A549 (cell line): ENCODE measurements at regions not wholly inside any gene's neighbourhood (a gene's known extent, or its start where the extent isn't known, plus 50 kb on each side); places are given as distances from the start of the nearest gene placed in this dataset.

Experiments used
- ATAC-seq, 2 experiments: fragments of 200-7000 bp in 1 of 2; fragments of >200 bp in 1 of 2; cut with Nextera tagmentation in 1 of 2; cut with Tn5 transposase in 1 of 2; 3 replicates each; pipeline versions ENCODE4 v1.8.0 to v1.9.1; 2018 to 2020; ENCODE audit warnings: mild to moderate bottlenecking in 1 of 2, moderate library complexity in 1 of 2
- CTCF ChIA-PET: fragments of 300-600 bp; sonication (Branson Sonifier 250); formaldehyde crosslinking; extraction: SDS; loops from one replicate; lab custom pipeline; 2021; ENCODE audit warnings: antibody characterized with exemption, inconsistent platforms; lab: Yijun Ruan, JAX
- POLR2A ChIA-PET: fragments of 350-600 bp; formaldehyde crosslinking; extraction: SDS; loops from one replicate; lab custom pipeline; 2021; ENCODE audit warnings: antibody characterized with exemption, inconsistent platforms; lab: Yijun Ruan, JAX
- DNase-seq, 2 experiments: peaks; one replicate each; pipeline versions ENCODE4 v3.0.0 to v3.0.0-alpha.2; 2011 to 2016; ENCODE audit warnings: low read depth in 1 of 2, low spot score in 1 of 2
- FAIRE-seq: peaks from 2 replicates; lab custom pipeline; 2011; peaks lifted over from hg19 to GRCh38; lab: Jason Lieb, UNC
- H3K27ac ChIP-seq, 2 experiments: fragments of >200 bp; sonication (Bioruptor Twin); formaldehyde crosslinking; 3 replicates each; pipeline ENCODE4 v1.5.1; 2016 to 2017
- H3K4me1 ChIP-seq: fragments of >200 bp; sonication (Bioruptor Twin); formaldehyde crosslinking; 3 replicates; pipeline ENCODE4 v1.6.1; 2016
- H3K4me2 ChIP-seq: fragments of >200 bp; sonication (Bioruptor Twin); formaldehyde crosslinking; 3 replicates; pipeline ENCODE4 v1.6.1; 2016
- H3K4me3 ChIP-seq: fragments of >200 bp; sonication (Bioruptor Twin); formaldehyde crosslinking; 3 replicates; pipeline ENCODE4 v1.5.1; 2016
- H3K9me3 ChIP-seq: fragments of >200 bp; sonication (Bioruptor Twin); formaldehyde crosslinking; 3 replicates; pipeline ENCODE4 v1.6.1; 2016
- CBX2 ChIP-seq: fragments of 200-600 bp; sonication (generic); IDR thresholded peaks from 2 replicates; pipeline ENCODE4 v1.6.1; 2016; ENCODE audit warnings: low read depth, mild to moderate bottlenecking, borderline replicate concordance
- CBX8 ChIP-seq: fragments of 200-600 bp; sonication (generic); IDR thresholded peaks from 2 replicates; pipeline ENCODE4 v1.6.1; 2016
- CHD2 ChIP-seq: fragments of 150-350 bp; IDR thresholded peaks from 2 replicates; pipeline ENCODE4 v1.6.1; 2014; ENCODE audit warnings: low read length; ENCODE audit not compliant: partially characterized antibody
- EHF ChIP-seq: fragments of 250-450 bp; sonication (Bioruptor Pico); IDR thresholded peaks from 2 replicates; pipeline ENCODE4 v1.5.0; 2020; ENCODE audit warnings: mild to moderate bottlenecking
- ESRRA ChIP-seq: fragments of 150-350 bp; IDR thresholded peaks from 2 replicates; pipeline ENCODE4 v1.6.1; 2014; ENCODE audit warnings: mild to moderate bottlenecking, low read length, borderline replicate concordance
- GATA3 ChIP-seq: IDR thresholded peaks from 2 replicates; pipeline ENCODE4 v1.6.1; 2012; ENCODE audit warnings: borderline replicate concordance
- HDAC2 ChIP-seq: fragments of 200-600 bp; sonication (generic); IDR thresholded peaks from 2 replicates; pipeline ENCODE4 v1.6.1; 2016
- HOXB5 ChIP-seq: fragments of 250-450 bp; sonication (Bioruptor Pico); IDR thresholded peaks from 2 replicates; pipeline ENCODE4 v1.5.0; 2020; ENCODE audit warnings: mild to moderate bottlenecking, moderate library complexity
- JUN ChIP-seq, 2 experiments: fragments of >200 bp; sonication (Bioruptor Twin); formaldehyde crosslinking; IDR thresholded peaks; 2 replicates in 1 of 2; 3 replicates in 1 of 2; pipeline ENCODE4 v1.6.1; 2016 to 2017
- KDM1A ChIP-seq: fragments of 200-600 bp; sonication (generic); IDR thresholded peaks from 2 replicates; pipeline ENCODE4 v1.6.1; 2016; ENCODE audit warnings: low read depth, mild to moderate bottlenecking
- MAFK ChIP-seq: fragments of 450-650 bp; IDR thresholded peaks from 2 replicates; pipeline ENCODE4 v1.6.1; 2014; ENCODE audit not compliant: partially characterized antibody
- MAZ ChIP-seq: fragments of 150-350 bp; IDR thresholded peaks from 2 replicates; pipeline ENCODE4 v1.6.1; 2014; ENCODE audit warnings: antibody characterized with exemption, low read depth, low read length, borderline replicate concordance
- NFE2L2 ChIP-seq: fragments of 150-350 bp; conservative IDR thresholded peaks from 2 replicates; pipeline ENCODE4 v1.6.1; 2014; ENCODE audit warnings: low read length
- PBX3 ChIP-seq: IDR thresholded peaks from 2 replicates; pipeline ENCODE4 v1.6.1; 2012
- POLR2A ChIP-seq: IDR thresholded peaks from 2 replicates; pipeline ENCODE4 v1.6.1; 2012; ENCODE audit warnings: mild to moderate bottlenecking, low read length
- POLR2AphosphoS2 ChIP-seq: conservative IDR thresholded peaks from 2 replicates; pipeline ENCODE4 v1.6.1; 2012; ENCODE audit warnings: low read length, improper control_type of control experiment, inconsistent platforms
- RAD21 ChIP-seq, 2 experiments: fragments of >200 bp in 1 of 2; sonication (Bioruptor Twin) in 1 of 2; formaldehyde crosslinking in 1 of 2; IDR thresholded peaks in 1 of 2; conservative IDR thresholded peaks in 1 of 2; 2 replicates in 1 of 2; 3 replicates in 1 of 2; pipeline ENCODE4 v1.6.1; 2012 to 2018; ENCODE audit warnings: inconsistent platforms in 1 of 2
- REST ChIP-seq: fragments of 200-600 bp; sonication (generic); IDR thresholded peaks from 2 replicates; pipeline ENCODE4 v1.6.1; 2016; ENCODE audit warnings: antibody characterized with exemption, mild to moderate bottlenecking, moderate library complexity
- TFCP2L1 ChIP-seq: fragments of 250-450 bp; sonication (Bioruptor Pico); IDR thresholded peaks from 2 replicates; pipeline ENCODE4 v1.5.0; 2021; ENCODE audit warnings: mild to moderate bottlenecking
- USF2 ChIP-seq: fragments of 450-650 bp; IDR thresholded peaks from 2 replicates; pipeline ENCODE4 v1.6.1; 2014; ENCODE audit warnings: antibody characterized with exemption
- ZC3H11A ChIP-seq: fragments of 450-650 bp; IDR thresholded peaks from 2 replicates; pipeline ENCODE4 v1.6.1; 2014; ENCODE audit warnings: antibody characterized with exemption, mild to moderate bottlenecking
- ZNF302 ChIP-seq: fragments of 250-450 bp; sonication (Bioruptor Pico); IDR thresholded peaks from 2 replicates; pipeline ENCODE4 v1.9.0; 2021; ENCODE audit warnings: inconsistent platforms, mild to moderate bottlenecking, moderate library complexity
- WGBS: methylation state at CpG from one replicate; pipeline ENCODE4 v1.1.6; 2017; ENCODE audit errors: missing lambda C conversion rate; 5-methylcytosine and 5-hydroxymethylcytosine counted together
- TF ChIP-seq, protein P1 (sequence below): IDR thresholded peaks from 2 replicates; pipeline ENCODE4 v1.6.1; 2012; ENCODE audit warnings: low read depth, borderline replicate concordance
- TF ChIP-seq, protein P2 (sequence below): fragments of >200 bp; sonication (Bioruptor Twin); formaldehyde crosslinking; IDR thresholded peaks from 2 replicates; pipeline ENCODE4 v1.6.1; 2016
- TF ChIP-seq, protein P3 (sequence below): fragments of >200 bp; sonication (Bioruptor Twin); formaldehyde crosslinking; IDR thresholded peaks from 3 replicates; pipeline ENCODE4 v1.6.1; 2016

DNA sequence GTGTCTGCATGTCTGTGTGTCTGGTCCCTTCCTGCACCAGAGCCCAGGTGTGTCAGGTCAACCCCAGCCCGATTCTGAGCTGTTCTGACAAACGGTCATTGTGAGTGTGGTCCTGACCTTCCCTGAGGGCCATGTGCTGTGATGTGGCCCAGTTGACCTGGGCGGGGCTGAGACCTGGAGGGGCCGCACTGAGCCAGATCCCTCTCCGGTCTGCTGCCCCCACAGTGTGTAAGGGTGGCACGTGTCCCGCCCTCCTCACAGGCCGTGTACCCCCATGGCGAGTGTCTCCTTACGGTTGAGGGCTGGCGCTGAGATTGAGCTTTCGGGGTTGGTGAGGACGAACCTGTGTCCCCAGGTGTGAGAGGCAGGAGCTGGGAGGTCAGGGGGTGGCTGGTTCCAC is 136.5 kb downstream of the MRPL36 start:
- ATAC-seq (no peak), FAIRE-seq (no peak), DNase-seq (no peak)
- Histone ChIP-seq H3K27ac (no peak overlapping the region), H3K4me3 (no peak overlapping the region), H3K4me2 (no peak overlapping the region), H3K9me3 (no peaks in the 10 kb centered on the region), H3K4me1 (peaks cover 4% of the 10 kb centered on the region; the same call in 2 of the 3 replicates)
- no peak for TF ChIP-seq RAD21 (conservative IDR thresholded peaks at IDR 0.05 in 1 of 2, IDR thresholded peaks at IDR 0.05 in 1 of 2)
- TF ChIP-seq TFCP2L1 = no peak
- no peak for TF ChIP-seq JUN (IDR thresholded peaks at IDR 0.05)
- TF ChIP-seq ZC3H11A = no peak
- no peak for TF ChIP-seq KDM1A
- no peak for TF ChIP-seq ESRRA
- TF ChIP-seq USF2 = no peak
- TF ChIP-seq, protein P1, sequence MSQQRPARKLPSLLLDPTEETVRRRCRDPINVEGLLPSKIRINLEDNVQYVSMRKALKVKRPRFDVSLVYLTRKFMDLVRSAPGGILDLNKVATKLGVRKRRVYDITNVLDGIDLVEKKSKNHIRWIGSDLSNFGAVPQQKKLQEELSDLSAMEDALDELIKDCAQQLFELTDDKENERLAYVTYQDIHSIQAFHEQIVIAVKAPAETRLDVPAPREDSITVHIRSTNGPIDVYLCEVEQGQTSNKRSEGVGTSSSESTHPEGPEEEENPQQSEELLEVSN = no peak
- TF ChIP-seq CBX2 = no peak
- no peak for TF ChIP-seq MAFK
- 43% methylated on average over 12 of the region's 13 CpGs for WGBS
- POLR2A ChIA-PET = no interaction called here
- CTCF ChIA-PET = no interaction called here

- ChIA-PET CTCF (interaction anchor here (1.1 to 1.3 kb wide), 2 partner anchors 10 to 17 kb away, joined by 3 to 5 read pairs; no protein-coding TSS in a partner anchor), POLR2A (no interaction called here)
- no peak for TF ChIP-seq MAZ
- TF ChIP-seq, protein P2, sequence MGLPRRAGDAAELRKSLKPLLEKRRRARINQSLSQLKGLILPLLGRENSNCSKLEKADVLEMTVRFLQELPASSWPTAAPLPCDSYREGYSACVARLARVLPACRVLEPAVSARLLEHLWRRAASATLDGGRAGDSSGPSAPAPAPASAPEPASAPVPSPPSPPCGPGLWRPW = no peak
- TF ChIP-seq CBX2 = no peak
- TF ChIP-seq ZC3H11A = no peak
- Histone ChIP-seq H3K4me3 (no peak overlapping the region), H3K9me3 (no peaks in the 10 kb centered on the region), H3K4me1 (peaks cover 4% of the 10 kb centered on the region; the same call in 2 of the 3 replicates), H3K4me2 (no peak overlapping the region), H3K27ac (no peak overlapping the region)
- FAIRE-seq = no peak
- no peak for ATAC-seq
- no peak for DNase-seq
- 76% methylated on average over 5 of the region's 20 CpGs for WGBS
Measured at GRCh38 chr5:1662559-1663085, 137.0 kb downstream of the MRPL36 start.

- DNase-seq (no peak), FAIRE-seq (no peak), ATAC-seq (no peak)
- Histone ChIP-seq H3K4me1 (peaks cover 4% of the 10 kb centered on the region; the same call in 2 of the 3 replicates), H3K9me3 (no peaks in the 10 kb centered on the region), H3K4me3 (no peak overlapping the region), H3K27ac (no peak overlapping the region), H3K4me2 (no peak overlapping the region)
- 50% methylated on average over 22 of the region's 23 CpGs for WGBS
- CTCF ChIA-PET = interaction anchor here (1.1 to 1.3 kb wide), 2 partner anchors 9 to 17 kb away, joined by 3 to 5 read pairs; no protein-coding TSS in a partner anchor
- POLR2A ChIA-PET = no interaction called here
- no peak for TF ChIP-seq GATA3
- no peak for TF ChIP-seq POLR2AphosphoS2
- no peak for TF ChIP-seq POLR2A
- TF ChIP-seq EHF (CRISPR knock-in tag) = no peak
- no peak for TF ChIP-seq ZNF302 (CRISPR knock-in tag)
- TF ChIP-seq CHD2 = no peak
- no peak for TF ChIP-seq PBX3
- TF ChIP-seq CBX2 = no peak
- TF ChIP-seq NFE2L2 = no peak
- TF ChIP-seq CBX8 = no peak
- TF ChIP-seq REST = no peak
- no peak for TF ChIP-seq RAD21 (conservative IDR thresholded peaks at IDR 0.05 in 1 of 2, IDR thresholded peaks at IDR 0.05 in 1 of 2)
- no peak for TF ChIP-seq JUN (IDR thresholded peaks at IDR 0.05)
- TF ChIP-seq, protein P3, sequence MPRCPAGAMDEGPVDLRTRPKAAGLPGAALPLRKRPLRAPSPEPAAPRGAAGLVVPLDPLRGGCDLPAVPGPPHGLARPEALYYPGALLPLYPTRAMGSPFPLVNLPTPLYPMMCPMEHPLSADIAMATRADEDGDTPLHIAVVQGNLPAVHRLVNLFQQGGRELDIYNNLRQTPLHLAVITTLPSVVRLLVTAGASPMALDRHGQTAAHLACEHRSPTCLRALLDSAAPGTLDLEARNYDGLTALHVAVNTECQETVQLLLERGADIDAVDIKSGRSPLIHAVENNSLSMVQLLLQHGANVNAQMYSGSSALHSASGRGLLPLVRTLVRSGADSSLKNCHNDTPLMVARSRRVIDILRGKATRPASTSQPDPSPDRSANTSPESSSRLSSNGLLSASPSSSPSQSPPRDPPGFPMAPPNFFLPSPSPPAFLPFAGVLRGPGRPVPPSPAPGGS = no peak
- TF ChIP-seq HOXB5 (CRISPR knock-in tag) = no peak
- no peak for TF ChIP-seq HDAC2
Measured at GRCh38 chr5:1661831-1662558, 137.6 kb downstream of the MRPL36 start.
